A549 (cell line): ENCODE measurements at regions not wholly inside any gene's neighbourhood (a gene's known extent, or its start where the extent isn't known, plus 50 kb on each side); places are given as distances from the start of the nearest gene placed in this dataset.

Source experiments
- ATAC-seq, 2 experiments: fragments of 200-7000 bp in 1 of 2; fragments of >200 bp in 1 of 2; cut with Nextera tagmentation in 1 of 2; cut with Tn5 transposase in 1 of 2; 3 replicates each; pipeline versions ENCODE4 v1.8.0 to v1.9.1; 2018 to 2020; ENCODE audit warnings: mild to moderate bottlenecking in 1 of 2, moderate library complexity in 1 of 2
- CTCF ChIA-PET: fragments of 300-600 bp; sonication (Branson Sonifier 250); formaldehyde crosslinking; extraction: SDS; loops from one replicate; lab custom pipeline; 2021; ENCODE audit warnings: antibody characterized with exemption, inconsistent platforms; lab: Yijun Ruan, JAX
- POLR2A ChIA-PET: fragments of 350-600 bp; formaldehyde crosslinking; extraction: SDS; loops from one replicate; lab custom pipeline; 2021; ENCODE audit warnings: antibody characterized with exemption, inconsistent platforms; lab: Yijun Ruan, JAX
- DNase-seq, 2 experiments: peaks; one replicate each; pipeline versions ENCODE4 v3.0.0 to v3.0.0-alpha.2; 2011 to 2016; ENCODE audit warnings: low read depth in 1 of 2, low spot score in 1 of 2
- FAIRE-seq: peaks from 2 replicates; lab custom pipeline; 2011; peaks lifted over from hg19 to GRCh38; lab: Jason Lieb, UNC
- H3K27ac ChIP-seq, 2 experiments: fragments of >200 bp; sonication (Bioruptor Twin); formaldehyde crosslinking; 3 replicates each; pipeline ENCODE4 v1.5.1; 2016 to 2017
- H3K4me1 ChIP-seq: fragments of >200 bp; sonication (Bioruptor Twin); formaldehyde crosslinking; 3 replicates; pipeline ENCODE4 v1.6.1; 2016
- H3K4me2 ChIP-seq: fragments of >200 bp; sonication (Bioruptor Twin); formaldehyde crosslinking; 3 replicates; pipeline ENCODE4 v1.6.1; 2016
- H3K4me3 ChIP-seq: fragments of >200 bp; sonication (Bioruptor Twin); formaldehyde crosslinking; 3 replicates; pipeline ENCODE4 v1.5.1; 2016
- H3K9me3 ChIP-seq: fragments of >200 bp; sonication (Bioruptor Twin); formaldehyde crosslinking; 3 replicates; pipeline ENCODE4 v1.6.1; 2016
- CEBPB ChIP-seq, 2 experiments: fragments of >200 bp in 1 of 2; sonication (Bioruptor Twin) in 1 of 2; formaldehyde crosslinking in 1 of 2; IDR thresholded peaks; 2 replicates each; pipeline ENCODE4 v1.6.1; 2012 to 2016
- CHD2 ChIP-seq: fragments of 150-350 bp; IDR thresholded peaks from 2 replicates; pipeline ENCODE4 v1.6.1; 2014; ENCODE audit warnings: low read length; ENCODE audit not compliant: partially characterized antibody
- HDAC2 ChIP-seq: fragments of 200-600 bp; sonication (generic); IDR thresholded peaks from 2 replicates; pipeline ENCODE4 v1.6.1; 2016
- HOXB5 ChIP-seq: fragments of 250-450 bp; sonication (Bioruptor Pico); IDR thresholded peaks from 2 replicates; pipeline ENCODE4 v1.5.0; 2020; ENCODE audit warnings: mild to moderate bottlenecking, moderate library complexity
- KDM1A ChIP-seq: fragments of 200-600 bp; sonication (generic); IDR thresholded peaks from 2 replicates; pipeline ENCODE4 v1.6.1; 2016; ENCODE audit warnings: low read depth, mild to moderate bottlenecking
- MAZ ChIP-seq: fragments of 150-350 bp; IDR thresholded peaks from 2 replicates; pipeline ENCODE4 v1.6.1; 2014; ENCODE audit warnings: antibody characterized with exemption, low read depth, low read length, borderline replicate concordance
- NPAS2 ChIP-seq: fragments of 250-450 bp; sonication (Bioruptor Pico); IDR thresholded peaks from 2 replicates; pipeline ENCODE4 v1.8.0; 2022; ENCODE audit warnings: mild to moderate bottlenecking, moderate library complexity, borderline replicate concordance
- NR3C1 ChIP-seq: fragments of >200 bp; sonication (Bioruptor Twin); formaldehyde crosslinking; IDR thresholded peaks from 3 replicates; pipeline ENCODE4 v1.6.1; 2017
- POLR2AphosphoS2 ChIP-seq: conservative IDR thresholded peaks from 2 replicates; pipeline ENCODE4 v1.6.1; 2012; ENCODE audit warnings: low read length, improper control_type of control experiment, inconsistent platforms
- TFCP2L1 ChIP-seq: fragments of 250-450 bp; sonication (Bioruptor Pico); IDR thresholded peaks from 2 replicates; pipeline ENCODE4 v1.5.0; 2021; ENCODE audit warnings: mild to moderate bottlenecking
- ZSCAN20 ChIP-seq: fragments of 250-450 bp; sonication (Bioruptor Pico); IDR thresholded peaks from 2 replicates; pipeline ENCODE4 v1.8.0; 2022; ENCODE audit warnings: mild to moderate bottlenecking, moderate library complexity
- whole genome bisulfite sequencing: methylation state at CpG from one replicate; pipeline ENCODE4 v1.1.6; 2017; ENCODE audit errors: missing lambda C conversion rate; 5-methylcytosine and 5-hydroxymethylcytosine counted together
- TF ChIP-seq, protein P1 (sequence below): fragments of 150-350 bp; IDR thresholded peaks from 2 replicates; pipeline ENCODE4 v1.6.1; 2014; ENCODE audit warnings: low read depth, mild to moderate bottlenecking, low read length
- TF ChIP-seq, protein P2 (sequence below): IDR thresholded peaks from 2 replicates; pipeline ENCODE4 v1.6.1; 2012
- TF ChIP-seq, protein P3 (sequence below): fragments of >200 bp; sonication (Bioruptor Twin); formaldehyde crosslinking; IDR thresholded peaks from 2 replicates; pipeline ENCODE4 v1.6.1; 2016
- TF ChIP-seq, protein P4 (sequence below): IDR thresholded peaks from 2 replicates; pipeline ENCODE4 v1.6.1; 2012; ENCODE audit warnings: low read depth, borderline replicate concordance
- TF ChIP-seq, protein P5 (sequence below): fragments of >200 bp; sonication (Bioruptor Twin); formaldehyde crosslinking; IDR thresholded peaks from 3 replicates; pipeline ENCODE4 v1.6.1; 2016

DNA sequence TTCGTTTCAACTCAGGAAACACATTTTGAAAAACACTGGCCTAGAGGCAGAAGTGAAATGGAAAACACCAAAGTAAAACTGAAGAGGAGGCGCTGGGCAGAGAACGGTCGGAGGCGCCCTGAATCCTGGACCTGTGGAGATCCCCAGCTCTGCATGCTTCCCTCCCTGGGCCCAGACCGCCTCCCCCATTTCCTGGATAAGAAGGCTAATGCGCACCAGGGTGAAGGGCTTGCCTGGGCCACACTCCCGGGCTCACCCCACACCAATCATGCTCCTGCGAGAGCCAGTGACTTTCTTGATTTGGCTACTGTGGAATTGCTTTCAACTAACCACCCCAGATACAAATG, 167.1 kb downstream of the CRYBB2 start:
- H3K4me2 ChIP-seq: no peak overlapping the region
- no peaks in the 10 kb centered on the region for H3K9me3 ChIP-seq
- POLR2A ChIA-PET: no interaction called here
- DNase-seq (no peak), FAIRE-seq (no peak), ATAC-seq (no peak)
- CTCF ChIA-PET: interaction anchor here (1.2 kb wide), 1 partner anchor 16 kb away, joined by 3 read pairs; no protein-coding TSS in a partner anchor
- TF ChIP-seq, protein P1, sequence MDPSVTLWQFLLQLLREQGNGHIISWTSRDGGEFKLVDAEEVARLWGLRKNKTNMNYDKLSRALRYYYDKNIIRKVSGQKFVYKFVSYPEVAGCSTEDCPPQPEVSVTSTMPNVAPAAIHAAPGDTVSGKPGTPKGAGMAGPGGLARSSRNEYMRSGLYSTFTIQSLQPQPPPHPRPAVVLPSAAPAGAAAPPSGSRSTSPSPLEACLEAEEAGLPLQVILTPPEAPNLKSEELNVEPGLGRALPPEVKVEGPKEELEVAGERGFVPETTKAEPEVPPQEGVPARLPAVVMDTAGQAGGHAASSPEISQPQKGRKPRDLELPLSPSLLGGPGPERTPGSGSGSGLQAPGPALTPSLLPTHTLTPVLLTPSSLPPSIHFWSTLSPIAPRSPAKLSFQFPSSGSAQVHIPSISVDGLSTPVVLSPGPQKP: no peak
- TF ChIP-seq NR3C1 (no peak), ZSCAN20 (CRISPR knock-in tag) (no peak), CHD2 (no peak), HOXB5 (CRISPR knock-in tag) (no peak), POLR2AphosphoS2 (no peak), NPAS2 (no peak), HDAC2 (no peak)
- TF ChIP-seq, protein P2, sequence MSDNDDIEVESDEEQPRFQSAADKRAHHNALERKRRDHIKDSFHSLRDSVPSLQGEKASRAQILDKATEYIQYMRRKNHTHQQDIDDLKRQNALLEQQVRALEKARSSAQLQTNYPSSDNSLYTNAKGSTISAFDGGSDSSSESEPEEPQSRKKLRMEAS: no peak
- 87% methylated on average over 9 of the region's 9 CpGs for WGBS
- no peaks in the 10 kb centered on the region for H3K4me1 ChIP-seq
- no peak overlapping the region for H3K4me3 ChIP-seq
- no peak overlapping the region for H3K27ac ChIP-seq

DNA sequence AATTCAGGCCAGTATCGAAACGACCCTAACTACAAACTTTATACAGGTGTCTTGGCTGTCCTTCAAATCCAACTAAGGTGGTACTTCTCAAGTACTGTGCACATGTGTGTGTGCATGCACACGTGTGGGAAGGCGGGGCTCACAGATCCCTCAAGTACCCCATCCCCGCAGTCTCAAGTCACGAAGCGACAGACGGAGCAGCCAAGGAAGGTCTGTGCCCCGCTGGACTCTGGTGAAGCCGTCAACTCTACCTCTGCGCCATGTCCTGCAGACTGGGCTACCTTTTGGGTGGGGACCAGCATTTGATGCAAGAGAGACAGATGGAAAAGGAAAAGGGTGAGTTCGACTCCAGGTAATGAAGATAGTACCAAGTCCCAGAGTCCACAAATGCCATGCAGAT, 169.0 kb downstream of the CRYBB2 start:
- H3K4me2 ChIP-seq: no peak overlapping the region
- 90% methylated on average over 10 of the region's 12 CpGs for WGBS
- no peak overlapping the region for H3K4me3 ChIP-seq
- CTCF ChIA-PET: interaction anchor here (1.4 kb wide), 1 partner anchor 25 kb away, joined by 4 read pairs; no protein-coding TSS in a partner anchor
- no peaks in the 10 kb centered on the region for H3K9me3 ChIP-seq
- ATAC-seq (no peak), FAIRE-seq (no peak), DNase-seq (no peak)
- POLR2A ChIA-PET: no interaction called here
- no peaks in the 10 kb centered on the region for H3K4me1 ChIP-seq
- H3K27ac ChIP-seq: no peak overlapping the region
- TF ChIP-seq, protein P3, sequence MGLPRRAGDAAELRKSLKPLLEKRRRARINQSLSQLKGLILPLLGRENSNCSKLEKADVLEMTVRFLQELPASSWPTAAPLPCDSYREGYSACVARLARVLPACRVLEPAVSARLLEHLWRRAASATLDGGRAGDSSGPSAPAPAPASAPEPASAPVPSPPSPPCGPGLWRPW: no peak
- no peak for TF ChIP-seq CEBPB (IDR thresholded peaks at IDR 0.05)

DNA sequence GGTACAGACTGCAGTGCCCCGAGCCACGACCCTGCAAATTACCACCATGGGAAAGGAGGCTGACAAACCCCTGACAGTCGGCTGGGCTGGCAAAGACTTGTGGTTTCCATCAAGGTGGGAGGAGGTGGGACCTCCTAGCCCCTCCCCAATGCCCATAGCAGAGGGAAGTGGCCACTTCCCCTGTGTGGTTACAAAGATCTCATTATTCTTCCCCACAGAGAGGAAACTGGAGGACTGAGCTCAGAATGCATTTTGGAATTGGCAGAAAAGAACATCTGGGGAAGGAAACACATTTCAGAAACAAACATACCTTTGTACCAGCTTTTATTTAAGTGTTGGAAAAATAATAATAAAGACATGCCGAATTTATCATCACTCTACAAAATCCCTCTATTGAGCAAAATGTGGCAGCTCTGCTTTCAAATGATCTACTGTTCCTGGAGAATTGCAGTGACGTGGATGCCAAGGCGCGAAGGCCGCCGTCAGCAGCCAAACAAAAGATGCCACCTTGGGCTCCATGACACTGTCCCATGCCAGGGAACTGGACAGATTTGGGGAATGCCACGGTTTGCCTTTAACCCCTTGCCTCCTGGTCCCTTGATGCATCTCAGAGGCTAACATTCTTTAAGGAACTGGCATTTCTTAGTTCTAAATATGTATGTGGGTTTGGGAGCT, 169.6 kb downstream of the CRYBB2 start:
- ChIA-PET POLR2A (no interaction called here), CTCF (interaction anchor here (1.4 kb wide), 1 partner anchor 26 kb away, joined by 4 read pairs; no protein-coding TSS in a partner anchor)
- 78% methylated on average over 10 of the region's 10 CpGs for WGBS
- Histone ChIP-seq H3K4me1 (no peaks in the 10 kb centered on the region), H3K27ac (no peak overlapping the region), H3K9me3 (no peaks in the 10 kb centered on the region), H3K4me2 (no peak overlapping the region), H3K4me3 (no peak overlapping the region)
- DNase-seq: no peak
- TF ChIP-seq, protein P4, sequence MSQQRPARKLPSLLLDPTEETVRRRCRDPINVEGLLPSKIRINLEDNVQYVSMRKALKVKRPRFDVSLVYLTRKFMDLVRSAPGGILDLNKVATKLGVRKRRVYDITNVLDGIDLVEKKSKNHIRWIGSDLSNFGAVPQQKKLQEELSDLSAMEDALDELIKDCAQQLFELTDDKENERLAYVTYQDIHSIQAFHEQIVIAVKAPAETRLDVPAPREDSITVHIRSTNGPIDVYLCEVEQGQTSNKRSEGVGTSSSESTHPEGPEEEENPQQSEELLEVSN: no peak
- TF ChIP-seq HDAC2: no peak
- TF ChIP-seq MAZ: no peak
- no peak for TF ChIP-seq KDM1A
- no peak for FAIRE-seq
- ATAC-seq: no peak

DNA sequence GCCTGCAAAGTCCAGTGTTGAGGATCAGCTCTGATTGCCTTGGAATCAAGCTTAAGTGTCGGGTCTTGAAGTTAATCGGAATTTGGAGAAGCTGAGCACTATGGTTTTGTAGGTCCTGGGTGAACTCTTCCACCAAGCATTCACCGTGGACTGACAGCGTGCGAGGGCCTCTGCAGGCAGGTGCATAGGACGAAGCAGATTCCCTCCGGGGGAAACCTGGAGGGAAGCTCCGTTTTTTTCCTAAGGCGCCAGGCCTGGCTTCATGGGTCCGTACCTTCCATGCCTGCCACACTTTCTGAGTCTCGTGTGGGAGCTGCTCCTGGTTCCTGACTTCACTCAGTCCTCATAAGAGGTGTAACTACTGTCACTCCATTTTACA, 170.1 kb downstream of the CRYBB2 start:
- no peak for DNase-seq
- no peak for FAIRE-seq
- no peaks in the 10 kb centered on the region for H3K4me1 ChIP-seq
- H3K4me3 ChIP-seq: no peak overlapping the region
- ATAC-seq: no peak
- no peaks in the 10 kb centered on the region for H3K9me3 ChIP-seq
- CTCF ChIA-PET: interaction anchor here (1.4 kb wide), 1 partner anchor 26 kb away, joined by 4 read pairs; no protein-coding TSS in a partner anchor
- 94% methylated on average over 11 of the region's 11 CpGs for WGBS
- POLR2A ChIA-PET: no interaction called here
- TF ChIP-seq, protein P5, sequence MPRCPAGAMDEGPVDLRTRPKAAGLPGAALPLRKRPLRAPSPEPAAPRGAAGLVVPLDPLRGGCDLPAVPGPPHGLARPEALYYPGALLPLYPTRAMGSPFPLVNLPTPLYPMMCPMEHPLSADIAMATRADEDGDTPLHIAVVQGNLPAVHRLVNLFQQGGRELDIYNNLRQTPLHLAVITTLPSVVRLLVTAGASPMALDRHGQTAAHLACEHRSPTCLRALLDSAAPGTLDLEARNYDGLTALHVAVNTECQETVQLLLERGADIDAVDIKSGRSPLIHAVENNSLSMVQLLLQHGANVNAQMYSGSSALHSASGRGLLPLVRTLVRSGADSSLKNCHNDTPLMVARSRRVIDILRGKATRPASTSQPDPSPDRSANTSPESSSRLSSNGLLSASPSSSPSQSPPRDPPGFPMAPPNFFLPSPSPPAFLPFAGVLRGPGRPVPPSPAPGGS: no peak
- TF ChIP-seq TFCP2L1 (CRISPR knock-in tag): no peak
- TF ChIP-seq, protein P3: no peak
- H3K27ac ChIP-seq: no peak overlapping the region
- H3K4me2 ChIP-seq: no peak overlapping the region
